SH-SY5Y (cell line): ENCODE measurements at regions not wholly inside any gene's neighbourhood (a gene's known extent, or its start where the extent isn't known, plus 50 kb on each side); places are given as distances from the start of the nearest gene placed in this dataset.

ENCODE experiments used
- GATA2 ChIP-seq: IDR thresholded peaks from 2 replicates; pipeline ENCODE4 v1.6.1; 2011; ENCODE audit warnings: mild to moderate bottlenecking, low read depth, low read length
- GATA3 ChIP-seq: IDR thresholded peaks from 2 replicates; pipeline ENCODE4 v1.6.1; 2011; ENCODE audit warnings: low read depth, mild to moderate bottlenecking, low read length, moderate library complexity

GRCh38 chr3:148408667-148409066 is 289.0 kb upstream of the AGTR1 start:
- TF ChIP-seq GATA3 (no peak), GATA2 (no peak)

- TF ChIP-seq GATA2 (no peak), GATA3 (no peak)
These were observed 277.5 kb upstream of the AGTR1 start for GRCh38 chr3:148420242-148420641.

GRCh38 chr3:148428862-148429605 is 268.7 kb upstream of the AGTR1 start:
- TF ChIP-seq GATA3 (no peak), GATA2 (no peak)

- no peak for TF ChIP-seq GATA3
- TF ChIP-seq GATA2, result no peak
These were observed 264.0 kb upstream of the AGTR1 start for GRCh38 chr3:148433665-148434064.

GRCh38 chr3:148435534-148435933 is 262.2 kb upstream of the AGTR1 start:
- TF ChIP-seq GATA2, result no peak
- TF ChIP-seq GATA3, result no peak

GRCh38 chr3:148439254-148439822 is 258.4 kb upstream of the AGTR1 start:
- TF ChIP-seq GATA2 (no peak), GATA3 (no peak)

- TF ChIP-seq GATA3, result no peak
- no peak for TF ChIP-seq GATA2
These were observed 256.5 kb upstream of the AGTR1 start for GRCh38 chr3:148441191-148441590.

GRCh38 chr3:148450819-148451218 is 246.9 kb upstream of the AGTR1 start:
- TF ChIP-seq GATA2 (no peak), GATA3 (no peak)

- TF ChIP-seq GATA3 (no peak), GATA2 (no peak)
These were observed 245.7 kb upstream of the AGTR1 start for GRCh38 chr3:148451969-148452368.

- TF ChIP-seq GATA3, result no peak
These were observed 243.9 kb upstream of the AGTR1 start for GRCh38 chr3:148453781-148454191.

- no peak for TF ChIP-seq GATA3
These were observed 242.6 kb upstream of the AGTR1 start for GRCh38 chr3:148455098-148455497.

GRCh38 chr3:148457886-148458285 is 239.8 kb upstream of the AGTR1 start:
- TF ChIP-seq GATA3, result no peak
- TF ChIP-seq GATA2, result no peak

- TF ChIP-seq GATA2, result no peak
- no peak for TF ChIP-seq GATA3
These were observed 237.7 kb upstream of the AGTR1 start for GRCh38 chr3:148459931-148460513.

GRCh38 chr3:148460686-148461085 is 237.0 kb upstream of the AGTR1 start:
- TF ChIP-seq GATA3 (no peak), GATA2 (no peak)

- TF ChIP-seq GATA3 (no peak), GATA2 (no peak)
These were observed 233.5 kb upstream of the AGTR1 start for GRCh38 chr3:148464246-148464645.
